Liver (tissue), 8 donors: ENCODE measurements at regions not wholly inside any gene's neighbourhood (a gene's known extent, or its start where the extent isn't known, plus 50 kb on each side); places are given as distances from the start of the nearest gene placed in this dataset.

Experiments
- DNase-seq: peaks from one replicate; pipeline ENCODE4 v3.0.0-alpha.2; 2017; ENCODE audit warnings: low spot score
- H3K27ac ChIP-seq, 2 donors: one replicate each; pipeline ENCODE4 v1.7.0; 2013; ENCODE audit warnings: inconsistent platforms in 2 of 2, low read length in 2 of 2, control low read depth in 1 of 2, low read depth in 1 of 2, mild to moderate bottlenecking in 1 of 2
- H3K27me3 ChIP-seq, 4 donors: one replicate each; pipeline versions ENCODE4 v1.6.1 to v1.7.0; 2013; ENCODE audit warnings: low read length in 3 of 4, inconsistent platforms in 1 of 4, mild to moderate bottlenecking in 1 of 4, moderate library complexity in 1 of 4; ENCODE audit not compliant: control insufficient read depth in 4 of 4, insufficient read depth in 4 of 4
- H3K36me3 ChIP-seq, 4 donors: one replicate each; pipeline versions ENCODE4 v1.6.1 to v1.7.0; 2013; ENCODE audit warnings: low read length in 3 of 4, mild to moderate bottlenecking in 3 of 4, low read depth in 1 of 4, moderate library complexity in 1 of 4; ENCODE audit not compliant: control insufficient read depth in 4 of 4, insufficient read depth in 3 of 4
- H3K4me1 ChIP-seq, 4 donors: one replicate each; pipeline versions ENCODE4 v1.6.1 to v1.7.0; 2013; ENCODE audit warnings: low read length in 3 of 4, mild to moderate bottlenecking in 3 of 4, moderate library complexity in 1 of 4; ENCODE audit not compliant: control insufficient read depth in 4 of 4, insufficient read depth in 4 of 4
- H3K4me3 ChIP-seq, 3 donors: one replicate each; pipeline versions ENCODE4 v1.6.1 to v1.7.0; 2013; ENCODE audit warnings: low read length in 3 of 3, control low read depth in 1 of 3, low read depth in 1 of 3, mild to moderate bottlenecking in 1 of 3
- H3K9ac ChIP-seq, 2 donors: one replicate each; pipeline ENCODE4 v1.7.0; 2013; ENCODE audit warnings: low read length in 2 of 2, mild to moderate bottlenecking in 2 of 2, moderate library complexity in 2 of 2, control low read depth in 1 of 2, low read depth in 1 of 2
- H3K9me3 ChIP-seq, 4 donors: one replicate each; pipeline versions ENCODE4 v1.6.1 to v1.7.0; 2013; ENCODE audit warnings: low read length in 3 of 4; ENCODE audit not compliant: control insufficient read depth in 4 of 4
- CTCF ChIP-seq: fragments of 150-350 bp; IDR thresholded peaks from 2 replicates; pipeline ENCODE4 v1.5.1; 2017; ENCODE audit warnings: improper control_type of control experiment, low read depth, low read length; ENCODE audit not compliant: missing input control
- FOXA1 ChIP-seq: IDR thresholded peaks from 2 replicates; pipeline ENCODE4 v1.6.1; 2016; ENCODE audit warnings: antibody characterized with exemption
- GABPA ChIP-seq, 2 donors: IDR thresholded peaks in 1 of 2; conservative IDR thresholded peaks in 1 of 2; 2 replicates each; pipeline ENCODE4 v1.6.1; 2016; ENCODE audit warnings: antibody characterized with exemption in 2 of 2, mild to moderate bottlenecking in 1 of 2, moderate library complexity in 1 of 2
- REST ChIP-seq: IDR thresholded peaks from 2 replicates; pipeline ENCODE4 v1.6.1; 2016; ENCODE audit warnings: antibody characterized with exemption, mild to moderate bottlenecking
- RXRA ChIP-seq, 2 donors: IDR thresholded peaks; 2 replicates each; pipeline ENCODE4 v1.6.1; 2017 to 2018; ENCODE audit warnings: antibody characterized with exemption in 2 of 2, mild to moderate bottlenecking in 1 of 2
- SP1 ChIP-seq: IDR thresholded peaks from 2 replicates; pipeline ENCODE4 v1.6.1; 2018; ENCODE audit warnings: antibody characterized with exemption, mild to moderate bottlenecking
- YY1 ChIP-seq: IDR thresholded peaks from 2 replicates; pipeline ENCODE4 v1.6.1; 2016; ENCODE audit warnings: antibody characterized with exemption, mild to moderate bottlenecking
- WGBS: extraction: QIAGEN DNeasy Blood & Tissue Kit; methylation state at CpG from one replicate; pipeline ENCODE4 v1.1.7; 2013; 5-methylcytosine and 5-hydroxymethylcytosine counted together
- donor health status: healthy.
- donor health status: healthy.
- donor health status: healthy.
- donor health status: healthy.
- donor health status: healthy.

- 77% methylated on average over 3 of the region's 3 CpGs for WGBS
- Histone ChIP-seq H3K27me3 (no peaks in the 10 kb centered on the region), H3K27ac (no peak overlapping the region), H3K9me3 (no peaks in the 10 kb centered on the region), H3K4me1 (no peaks in the 10 kb centered on the region), H3K9ac (no peak overlapping the region), H3K4me3 (no peak overlapping the region), H3K36me3 (no peaks in the 10 kb centered on the region)
- TF ChIP-seq REST = no peak
- TF ChIP-seq RXRA (IDR thresholded peaks at IDR 0.05) = no peak
- TF ChIP-seq FOXA1 = no peak
- TF ChIP-seq CTCF = no peak
- no peak for TF ChIP-seq YY1
- no peak for DNase-seq
Observed at GRCh38 chr2:183998041-183998796, 600.1 kb upstream of the ZNF804A start.

- no peaks in the 10 kb centered on the region for H3K4me1 ChIP-seq
- TF ChIP-seq REST (no peak), GABPA (IDR thresholded peaks at IDR 0.05 in 1 of 2, conservative IDR thresholded peaks at IDR 0.05 in 1 of 2) (no peak), SP1 (no peak)
- H3K27ac ChIP-seq = no peak overlapping the region
- H3K36me3 ChIP-seq = no peaks in the 10 kb centered on the region
- H3K9ac ChIP-seq = no peak overlapping the region
- no peaks in the 10 kb centered on the region for H3K27me3 ChIP-seq
- no peak overlapping the region for H3K4me3 ChIP-seq
- no peak for DNase-seq
- 42% methylated on average over 1 of the region's 1 CpG for WGBS
- no peaks in the 10 kb centered on the region for H3K9me3 ChIP-seq
Observed at GRCh38 chr2:183998797-183999190, 599.5 kb upstream of the ZNF804A start.
